HG03175 (cell line): ENCODE measurements at regions not wholly inside any gene's neighbourhood (a gene's known extent, or its start where the extent isn't known, plus 50 kb on each side); places are given as distances from the start of the nearest gene placed in this dataset.
"Not testable (repeated sequence)": the region's sequence is repeated elsewhere in the genome, so short reads cannot be mapped to it uniquely, and the experiment has no call there.

ENCODE experiments used
- ATAC-seq: cut with Tn5 transposase; IDR thresholded peaks from one replicate; pipeline ENCODE4 v1.9.1; 2021; ENCODE audit warnings: mild to moderate bottlenecking, moderate library complexity; ENCODE audit not compliant: unreplicated experiment

DNA sequence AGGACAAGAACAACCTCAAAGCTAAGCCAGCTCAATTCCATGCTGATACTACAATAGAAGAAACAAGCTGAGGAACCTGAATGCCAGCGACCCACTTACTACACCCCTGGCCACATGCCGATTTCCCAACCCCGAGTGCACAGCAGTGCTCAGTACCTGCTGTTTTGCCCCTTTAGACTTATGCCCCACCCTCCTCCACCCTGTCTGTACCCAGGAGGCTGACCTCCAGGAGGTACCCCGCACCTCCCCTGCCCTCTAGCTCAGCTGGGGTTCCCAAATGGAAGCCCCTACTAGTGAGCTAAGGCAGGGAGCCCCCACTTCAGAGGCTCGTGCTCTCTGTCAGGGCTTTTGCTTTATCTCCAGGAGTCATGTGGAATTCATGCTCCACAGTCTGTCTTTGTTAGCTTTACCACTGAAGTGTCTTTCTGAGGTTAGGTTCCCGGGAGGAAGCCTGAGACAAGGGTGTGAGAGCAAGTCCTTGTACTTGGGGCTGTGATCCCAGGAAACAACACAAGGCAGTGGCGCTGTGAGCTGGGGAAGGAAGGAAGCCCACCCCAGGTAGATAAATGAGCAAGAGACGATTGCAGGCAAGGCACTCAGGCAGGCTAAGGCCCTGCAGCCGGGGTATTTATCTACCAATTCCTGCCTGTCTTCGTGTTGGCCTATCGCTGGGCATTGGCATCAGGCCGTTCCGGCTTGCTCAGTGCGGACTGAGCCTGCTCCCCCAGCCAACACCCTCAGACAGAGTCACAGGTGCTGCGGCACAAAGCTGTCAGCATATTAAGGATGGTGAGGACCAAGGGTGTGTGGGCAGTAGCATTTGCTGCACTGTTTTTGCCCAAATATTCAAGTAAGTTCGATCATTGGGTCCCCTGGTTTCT, 220.5 kb downstream of the CYP26B1 start:
- ATAC-seq: no peak

DNA sequence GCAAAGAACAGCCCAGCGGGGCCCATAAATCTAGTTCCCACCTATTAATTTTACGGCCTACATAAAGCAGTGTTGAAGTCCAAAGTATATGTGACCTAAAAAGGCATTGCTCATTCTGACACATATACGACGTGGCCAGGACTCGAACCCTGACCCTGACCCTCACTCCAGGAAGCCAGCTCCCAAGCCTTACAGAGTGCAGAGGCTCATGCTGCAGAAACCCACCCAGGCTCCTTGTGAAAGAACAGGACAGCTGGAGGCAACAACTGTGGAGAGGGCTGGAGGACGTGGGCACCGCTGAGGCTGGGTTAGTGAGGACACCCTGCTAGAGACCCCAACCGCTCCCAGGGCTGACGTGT, 221.6 kb downstream of the CYP26B1 start:
- no peak for ATAC-seq

DNA sequence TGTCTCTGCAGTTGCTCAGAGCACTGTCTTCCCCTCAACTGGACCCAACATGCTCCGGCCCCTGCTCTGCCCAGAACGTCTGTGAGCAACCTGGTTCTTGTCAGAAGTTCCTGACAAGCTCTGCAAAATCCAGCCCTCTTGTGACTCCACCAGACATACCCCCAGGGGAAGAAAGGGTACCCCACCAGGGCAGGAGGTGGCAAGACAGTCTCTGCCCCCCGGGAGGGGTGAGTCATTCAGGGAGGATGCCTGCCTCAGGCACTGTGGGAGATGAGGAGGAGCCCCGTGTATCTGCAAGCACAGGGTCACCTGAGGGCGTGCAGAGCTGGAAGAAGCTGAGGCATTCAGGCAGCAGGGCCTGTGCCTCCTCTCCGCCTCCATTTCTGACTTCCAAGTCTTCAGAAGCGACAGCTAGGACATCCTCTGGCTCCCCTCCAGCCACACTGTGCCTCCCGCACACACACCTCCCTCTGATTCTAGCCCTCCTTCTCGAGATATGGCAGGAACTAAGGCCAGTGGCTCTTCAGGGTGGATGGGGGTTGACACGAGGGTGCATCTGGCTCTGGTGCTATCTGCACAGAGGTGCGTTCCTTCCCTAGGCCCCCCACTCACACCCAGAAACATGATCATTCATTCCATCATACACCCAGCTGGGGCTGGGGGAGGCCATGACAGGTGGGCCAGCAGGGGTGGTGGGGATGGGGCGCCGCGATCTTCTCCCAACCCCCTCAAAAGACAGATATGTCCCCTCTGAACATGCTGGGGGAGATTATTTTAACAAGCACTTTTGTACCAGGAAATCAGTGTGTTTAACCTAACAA, 222.2 kb downstream of the CYP26B1 start:
- no peak for ATAC-seq

DNA sequence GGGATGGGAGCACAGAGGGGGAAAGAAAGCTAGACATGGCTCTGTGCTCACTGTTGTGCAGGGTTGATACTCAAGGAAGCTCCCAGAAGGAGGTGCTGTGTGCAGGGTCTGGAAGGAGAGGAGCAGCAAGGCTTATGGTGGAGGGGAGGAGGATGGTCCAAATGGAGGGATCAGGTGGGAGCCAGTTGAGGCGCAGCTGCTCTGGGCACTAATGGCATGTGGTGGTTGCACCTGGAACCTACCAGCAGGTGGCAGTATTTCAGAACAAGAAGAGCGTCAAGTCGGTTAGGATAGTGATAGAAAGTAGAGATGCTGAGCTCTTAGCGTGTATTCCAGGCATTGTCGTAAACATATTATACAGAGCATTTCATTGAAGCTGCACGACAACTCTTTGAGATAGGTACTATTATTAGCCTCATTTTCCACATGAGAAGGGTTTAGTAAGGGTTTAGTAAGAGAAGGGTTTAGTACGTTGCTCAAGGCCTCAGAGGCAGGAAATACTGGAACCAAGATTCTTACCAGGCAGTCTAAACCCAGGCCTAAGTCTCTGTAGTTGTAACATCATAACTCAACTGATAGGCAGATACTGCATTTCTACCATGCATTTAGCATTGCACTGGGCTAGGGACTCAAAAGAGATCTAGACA, 223.7 kb downstream of the CYP26B1 start:
- peak; percentile 79 for ATAC-seq

DNA sequence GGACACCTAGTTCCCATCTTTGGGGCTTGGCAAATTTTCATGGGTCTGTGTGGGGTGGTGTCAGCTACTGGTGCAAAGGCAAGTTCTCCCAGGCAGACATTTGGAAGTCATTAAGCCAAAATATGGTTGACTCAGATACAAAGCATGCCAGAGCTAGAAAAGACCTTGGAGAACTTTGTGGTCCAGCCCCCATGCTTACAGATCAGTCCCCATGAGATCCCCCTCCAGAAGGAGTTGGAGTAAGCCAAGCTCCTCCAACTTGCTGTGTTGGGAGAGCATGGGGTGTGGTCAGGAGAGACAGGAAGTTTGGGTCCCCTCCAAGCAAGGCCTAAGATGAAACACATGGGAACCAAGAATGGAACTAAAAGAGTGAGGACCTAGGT, 224.5 kb downstream of the CYP26B1 start:
- ATAC-seq: no peak

DNA sequence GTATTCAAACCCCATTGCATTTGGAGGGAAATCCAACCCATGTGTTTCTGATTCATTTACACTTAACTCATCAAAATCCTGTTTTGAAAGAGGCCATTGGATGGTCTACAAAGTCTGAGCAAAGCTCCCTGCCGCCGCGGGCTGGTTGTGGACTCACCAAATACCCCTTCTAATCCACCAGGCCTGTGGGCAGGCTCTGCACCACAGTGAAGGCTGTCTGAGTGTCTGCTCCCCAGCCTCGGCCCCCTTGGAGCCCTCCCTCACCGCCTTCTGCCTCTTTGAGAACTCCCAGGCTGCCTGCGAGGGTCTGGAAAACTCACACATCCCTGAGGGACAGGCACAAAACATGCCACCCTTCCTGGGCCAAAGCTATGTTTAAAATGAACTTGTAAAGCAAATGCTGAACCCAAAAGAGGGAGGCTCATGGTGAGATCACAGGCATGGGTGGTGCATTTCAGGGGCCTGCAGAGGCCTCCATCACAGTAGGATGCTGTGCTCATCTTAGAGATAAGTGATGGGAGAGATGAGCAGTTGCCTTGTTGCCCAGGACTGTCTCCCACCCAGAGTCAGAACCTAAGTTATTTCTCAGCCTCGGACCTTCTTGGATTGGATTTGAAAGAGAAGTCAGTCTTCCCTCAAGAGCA, 225.0 kb downstream of the CYP26B1 start:
- no peak for ATAC-seq

DNA sequence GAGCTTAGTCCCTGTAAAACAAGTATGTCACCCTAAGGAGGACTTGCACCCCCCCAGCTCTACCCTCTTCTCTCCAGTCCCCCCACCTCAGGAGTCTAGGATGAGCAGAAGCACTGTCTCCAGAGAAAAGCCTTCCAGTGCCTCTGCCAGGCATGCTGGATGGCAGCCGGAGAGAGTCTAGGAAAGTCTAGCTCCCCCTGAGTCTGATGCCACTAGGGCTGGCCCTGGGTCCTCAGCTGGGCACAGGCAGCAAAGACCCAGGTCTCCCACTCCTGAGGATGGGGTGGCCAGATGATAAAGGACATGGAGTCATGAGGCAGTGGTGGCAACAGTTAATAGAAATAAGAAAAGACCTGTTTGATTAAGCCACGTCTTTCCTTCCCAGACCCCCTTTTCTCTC, 225.6 kb downstream of the CYP26B1 start:
- no peak for ATAC-seq

DNA sequence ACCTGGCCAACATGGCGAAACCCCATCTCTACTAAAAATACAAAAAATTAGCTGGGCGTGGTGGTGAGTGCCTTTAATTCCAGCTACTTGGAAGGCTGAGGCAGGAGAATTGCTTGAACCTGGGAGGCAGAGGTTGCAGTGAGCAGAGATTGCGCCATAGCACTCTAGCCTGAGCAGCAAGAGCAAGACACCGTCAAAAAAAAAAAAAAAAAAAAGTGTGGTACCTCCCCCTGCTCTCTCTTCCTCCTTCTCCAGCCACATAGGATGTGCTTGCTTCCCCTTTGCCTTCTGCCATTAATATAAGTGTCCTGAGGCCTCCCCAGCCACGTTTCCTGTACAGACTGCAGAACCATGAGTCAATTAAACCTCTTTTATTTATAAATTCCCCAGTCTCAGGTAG, 226.8 kb downstream of the CYP26B1 start:
- ATAC-seq: not testable (repeated sequence)

DNA sequence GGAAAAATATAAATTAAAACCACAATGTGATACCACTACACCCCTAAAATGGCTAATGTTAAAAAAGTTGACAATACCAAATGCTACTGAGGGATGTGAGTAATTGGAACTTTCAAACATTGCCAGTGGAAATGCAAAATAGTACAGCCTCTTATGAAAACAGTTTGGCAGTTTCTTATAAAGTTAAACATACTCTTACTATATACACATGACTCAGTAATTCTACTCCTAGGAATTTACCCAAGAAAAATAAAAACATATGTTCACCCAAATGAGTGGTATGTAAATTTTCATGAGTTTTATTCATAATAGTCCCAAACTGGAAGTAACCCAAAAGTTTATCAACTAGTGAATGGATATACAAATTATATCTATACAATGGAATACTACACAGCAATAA, 228.0 kb downstream of the CYP26B1 start:
- ATAC-seq: no peak

DNA sequence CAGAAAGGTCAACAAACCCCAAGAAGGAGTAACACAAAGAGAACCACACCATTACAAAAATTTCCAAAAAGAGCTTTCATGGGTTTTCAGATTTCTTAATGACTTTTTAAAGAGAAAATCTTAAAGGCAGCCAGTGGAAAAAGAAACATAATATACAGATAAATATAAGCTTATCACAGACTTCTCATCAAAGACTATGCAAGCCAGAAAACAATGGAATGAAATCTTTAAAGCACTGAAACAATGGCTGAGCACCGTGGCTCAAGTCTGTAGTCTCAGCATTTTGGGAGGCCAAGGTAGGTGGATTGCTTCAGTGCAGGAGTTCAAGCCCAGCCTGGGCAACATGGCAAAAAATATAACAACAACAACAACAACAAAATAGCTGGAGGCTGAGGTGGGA, 237.4 kb downstream of the CYP26B1 start:
- no peak for ATAC-seq

DNA sequence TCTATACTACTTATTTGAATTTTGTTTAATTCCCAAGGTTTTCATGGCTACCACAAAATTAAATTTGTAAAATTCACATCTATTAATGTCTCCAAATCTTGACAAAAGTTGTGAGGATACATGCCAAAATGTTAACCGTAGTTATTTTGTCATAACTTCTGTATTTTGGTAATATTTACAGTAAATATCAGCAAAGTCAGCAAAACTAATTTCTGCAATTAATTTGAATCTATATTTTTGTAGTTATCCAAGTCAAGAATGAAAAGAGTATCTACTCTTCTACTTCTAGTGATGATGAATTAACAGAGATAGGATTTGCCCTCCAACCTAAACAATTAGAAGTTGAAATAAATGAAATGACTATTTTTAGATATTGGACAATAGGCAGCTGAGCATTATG, 238.9 kb downstream of the CYP26B1 start:
- ATAC-seq: no peak

DNA sequence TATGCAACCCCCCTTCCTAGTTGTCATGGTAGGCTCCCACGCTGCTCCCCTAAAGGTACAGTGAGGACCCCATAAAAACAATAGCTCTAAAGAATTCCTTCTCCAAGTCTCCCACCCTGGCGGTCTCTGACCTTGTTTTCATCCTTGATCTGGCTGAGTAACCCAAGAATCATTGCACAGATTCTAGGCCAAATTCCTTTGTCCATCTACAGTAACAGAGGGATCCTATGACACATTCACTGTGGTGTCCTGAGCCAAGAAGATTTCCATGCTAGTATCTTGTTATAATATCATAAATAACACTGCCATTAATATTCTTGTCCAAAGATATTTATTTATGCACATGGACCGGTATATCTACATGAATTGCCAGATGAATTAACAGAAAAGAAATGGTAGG, 240.2 kb downstream of the CYP26B1 start:
- ATAC-seq: no peak

DNA sequence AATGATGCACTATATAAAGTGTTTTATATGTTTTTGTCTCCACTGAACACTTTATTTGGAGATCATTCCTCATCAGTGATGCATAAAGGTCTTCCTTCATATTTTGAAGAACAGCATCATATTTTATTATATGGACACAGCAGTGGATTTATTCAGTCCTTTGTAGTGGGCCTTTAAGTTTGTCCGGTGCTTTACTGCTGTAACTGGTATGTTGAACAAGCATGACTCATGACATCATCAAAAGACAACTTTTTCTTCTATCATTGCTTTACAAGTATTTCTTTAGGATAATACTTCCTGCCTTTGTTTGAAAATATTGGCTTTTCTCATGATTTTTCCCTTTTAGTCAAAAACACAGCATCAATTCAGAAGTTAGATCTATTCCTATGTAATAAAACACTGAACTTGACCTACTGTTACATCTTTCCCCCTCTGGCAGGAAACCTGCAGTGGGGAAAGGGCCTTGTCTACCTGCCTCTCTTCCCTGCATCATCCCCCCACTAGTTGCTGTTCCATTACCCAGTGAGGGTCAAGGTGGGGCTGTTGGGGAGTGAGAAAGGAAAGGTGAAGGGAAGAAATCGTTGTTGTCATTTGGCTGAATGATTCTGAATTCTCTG, 241.2 kb downstream of the CYP26B1 start:
- ATAC-seq: no peak

DNA sequence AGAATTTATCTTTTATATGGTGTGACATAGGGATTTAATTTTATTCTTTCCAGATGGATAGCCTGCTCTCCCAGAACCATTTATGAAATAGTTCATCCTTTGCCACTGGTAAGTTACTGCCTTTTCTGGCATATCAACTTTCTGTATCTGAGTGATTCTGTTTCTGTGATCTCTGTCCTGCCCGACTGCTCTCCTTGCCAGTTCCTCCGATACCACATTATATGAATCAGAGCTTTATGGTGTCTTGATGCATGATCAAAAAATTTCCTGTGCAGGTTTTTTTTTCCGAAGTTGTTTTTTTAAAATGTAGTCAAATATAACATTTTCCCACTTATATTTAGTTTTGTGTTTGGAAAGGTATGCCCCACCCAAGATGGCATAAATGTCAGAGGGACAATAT, 242.5 kb downstream of the CYP26B1 start:
- ATAC-seq: no peak

DNA sequence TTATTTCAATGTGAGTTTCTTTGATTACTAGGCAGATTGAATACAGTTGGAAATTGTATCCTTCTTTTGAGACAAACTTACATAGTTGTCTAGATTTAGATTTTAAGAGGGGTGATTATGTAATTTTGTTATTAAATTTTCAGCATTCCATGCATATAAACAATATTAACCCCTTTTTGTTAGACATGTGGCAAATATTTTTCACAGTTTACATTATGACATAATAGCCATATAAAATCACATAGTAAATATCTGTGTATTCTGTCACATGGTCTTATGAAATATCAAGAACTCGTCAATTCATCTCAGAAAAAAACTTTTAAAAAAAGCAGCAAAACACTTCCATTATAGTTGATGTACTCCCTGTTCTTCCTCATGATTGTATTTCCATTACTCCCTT, 243.8 kb downstream of the CYP26B1 start:
- no peak for ATAC-seq

DNA sequence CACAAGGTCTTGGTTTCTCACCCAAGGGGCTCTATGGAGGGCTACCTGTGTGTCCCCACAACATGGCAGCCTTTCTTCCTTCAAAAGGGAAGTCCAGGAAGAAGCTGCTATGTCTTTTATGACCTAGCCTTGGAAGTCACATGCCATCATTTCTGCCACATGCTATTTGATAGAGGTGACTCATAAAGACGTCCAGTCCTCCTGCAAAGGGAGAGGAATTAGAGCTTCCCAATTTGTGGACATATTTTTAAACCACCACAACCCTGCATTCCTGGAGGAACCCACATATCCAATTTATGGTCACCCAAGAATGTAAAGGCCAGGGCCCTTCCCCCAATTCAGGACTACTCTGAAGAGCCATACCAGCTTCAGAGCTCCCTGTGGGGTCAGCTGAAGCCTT, 246.2 kb downstream of the CYP26B1 start:
- no peak for ATAC-seq

DNA sequence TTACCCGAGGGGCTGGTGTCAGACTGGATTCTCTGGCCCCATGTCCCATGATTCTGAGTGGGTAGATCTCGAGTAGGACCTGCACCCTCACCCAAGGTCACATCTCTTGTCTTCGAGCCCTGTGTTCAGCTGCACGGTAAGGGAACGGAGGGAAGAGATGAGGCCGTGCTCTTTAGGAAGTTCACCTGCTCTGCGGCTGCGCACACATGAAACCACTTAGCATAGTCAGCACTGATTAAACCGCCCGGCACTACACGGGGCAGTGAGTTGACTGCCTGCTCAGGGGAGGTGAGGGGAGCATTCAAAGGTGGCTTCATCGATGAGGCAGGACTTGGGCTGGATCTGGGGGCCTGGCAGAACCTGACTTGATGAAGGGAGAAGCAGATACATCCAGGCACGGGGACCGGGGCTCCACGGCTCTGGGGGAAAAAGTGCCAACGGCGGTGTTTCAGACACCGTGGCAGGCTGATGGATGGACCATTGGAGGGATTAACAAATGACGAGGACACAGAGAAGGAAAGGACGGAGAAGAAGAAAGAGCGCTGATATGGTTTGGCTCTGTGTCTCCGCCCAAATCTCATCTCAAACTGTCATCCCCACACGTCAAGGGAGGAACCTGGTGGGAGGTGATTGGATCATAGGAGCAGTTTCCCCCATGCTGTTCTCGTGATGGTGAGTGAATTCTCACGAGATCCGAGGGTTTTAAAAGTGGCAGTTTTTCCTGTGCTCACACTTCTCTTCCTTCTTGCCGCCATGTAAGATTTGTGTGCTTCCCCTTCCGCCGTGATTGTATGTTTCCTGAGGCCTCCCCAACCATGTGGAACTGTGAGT, 248.6 kb downstream of the CYP26B1 start:
- ATAC-seq: no peak

DNA sequence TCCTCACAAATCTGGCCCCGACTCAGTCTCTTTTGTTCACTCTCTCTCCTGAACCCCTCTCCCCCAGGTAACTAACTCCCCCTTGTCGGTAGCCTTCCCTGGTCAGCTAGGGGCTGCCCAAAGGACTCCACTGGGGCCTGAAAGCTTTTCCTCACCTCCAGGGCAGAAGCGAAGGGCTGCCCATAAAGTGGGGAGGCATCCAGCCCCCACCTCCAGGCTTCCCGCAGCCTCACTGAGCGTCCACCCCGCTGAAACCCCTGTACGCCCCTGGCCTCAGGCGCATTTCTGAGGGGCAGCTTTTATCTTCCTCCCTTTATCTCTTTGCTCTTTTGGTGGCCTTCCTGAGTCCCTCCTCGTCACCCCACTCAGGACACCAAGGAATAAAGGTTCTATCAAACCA, 249.3 kb downstream of the CYP26B1 start:
- ATAC-seq: no peak

DNA sequence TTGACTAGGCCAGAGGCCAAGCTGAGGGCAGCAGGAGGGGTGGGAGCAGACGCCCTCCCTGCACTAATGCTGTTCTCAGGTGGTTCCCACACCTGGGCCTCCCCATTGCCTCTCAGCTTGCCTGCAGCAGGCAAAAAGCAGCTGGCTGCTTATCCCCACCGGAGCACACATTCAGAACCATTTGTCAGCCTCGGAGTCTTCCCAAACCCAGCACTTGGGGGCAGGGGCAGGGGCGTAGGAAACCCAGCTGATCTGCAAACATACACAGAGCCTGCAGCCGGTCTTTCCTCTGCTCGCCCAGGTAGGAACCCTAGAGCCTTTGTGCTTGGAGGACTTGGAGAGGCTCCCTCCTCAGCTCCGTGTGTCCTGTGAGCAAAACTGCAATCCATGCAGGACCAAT, 249.8 kb downstream of the CYP26B1 start:
- no peak for ATAC-seq

DNA sequence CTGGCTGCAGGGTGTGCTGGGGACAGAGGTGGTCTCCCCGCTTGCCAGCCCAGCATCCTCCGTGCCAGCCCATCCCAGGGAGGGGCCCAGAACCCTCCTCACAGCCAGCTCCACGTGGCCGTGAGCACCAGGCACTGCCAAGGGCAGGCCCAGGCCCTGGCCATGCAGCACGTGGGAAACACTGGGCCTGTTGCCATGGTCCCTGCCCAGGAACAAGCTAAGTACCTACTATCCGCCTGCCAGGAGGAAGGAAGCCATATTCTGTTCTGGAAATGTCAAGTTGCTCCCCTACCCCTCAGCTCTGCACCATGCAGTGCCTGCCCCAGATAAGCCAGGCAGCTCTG, 250.6 kb downstream of the CYP26B1 start:
- no peak for ATAC-seq
